IMR-90 (cell line): ENCODE measurements at regions not wholly inside any gene's neighbourhood (a gene's known extent, or its start where the extent isn't known, plus 50 kb on each side); places are given as distances from the start of the nearest gene placed in this dataset.

Experiments
- BHLHE40 ChIP-seq: fragments of 150-350 bp; IDR thresholded peaks from 2 replicates; pipeline ENCODE4 v1.6.1; 2016; ENCODE audit warnings: mild to moderate bottlenecking, low read depth, low read length
- CEBPB ChIP-seq: IDR thresholded peaks from 2 replicates; pipeline ENCODE4 v1.6.1; 2012; ENCODE audit warnings: low read depth, low read length, improper control_type of control experiment
- CHD1 ChIP-seq: IDR thresholded peaks from 2 replicates; pipeline ENCODE4 v1.6.1; 2012; ENCODE audit warnings: low read depth, low read length, improper control_type of control experiment
- FOS ChIP-seq: fragments of 150-350 bp; IDR thresholded peaks from 2 replicates; pipeline ENCODE4 v1.6.1; 2016; ENCODE audit warnings: low read depth, low read length
- MAFK ChIP-seq: IDR thresholded peaks from 2 replicates; pipeline ENCODE4 v1.6.1; 2012; ENCODE audit warnings: low read depth, low read length, improper control_type of control experiment
- MAZ ChIP-seq: IDR thresholded peaks from 2 replicates; pipeline ENCODE4 v1.6.1; 2012; ENCODE audit warnings: low read depth, mild to moderate bottlenecking, low read length, improper control_type of control experiment, moderate library complexity, borderline replicate concordance
- MXI1 ChIP-seq: IDR thresholded peaks from 2 replicates; pipeline ENCODE4 v1.6.1; 2012; ENCODE audit warnings: low read depth, mild to moderate bottlenecking, low read length, moderate library complexity, borderline replicate concordance
- NFE2L2 ChIP-seq: fragments of 150-350 bp; IDR thresholded peaks from 2 replicates; pipeline ENCODE4 v1.6.1; 2016; ENCODE audit warnings: low read depth, mild to moderate bottlenecking, low read length
- POLR2A ChIP-seq: IDR thresholded peaks from 2 replicates; pipeline ENCODE4 v1.6.1; 2012; ENCODE audit warnings: mild to moderate bottlenecking, low read depth, low read length
- RAD21 ChIP-seq: IDR thresholded peaks from 2 replicates; pipeline ENCODE4 v1.6.1; 2012; ENCODE audit warnings: low read length, improper control_type of control experiment
- RFX5 ChIP-seq: IDR thresholded peaks from 2 replicates; pipeline ENCODE4 v1.8.0; 2012; ENCODE audit warnings: low read depth, mild to moderate bottlenecking, low read length, moderate library complexity
- SMC3 ChIP-seq: fragments of 150-350 bp; IDR thresholded peaks from 2 replicates; pipeline ENCODE4 v1.6.1; 2016; ENCODE audit warnings: low read depth, mild to moderate bottlenecking, antibody characterized with exemption, low read length, moderate library complexity
- TF ChIP-seq, protein P1 (sequence below): conservative IDR thresholded peaks from 2 replicates; pipeline ENCODE4 v1.5.1; 2012; ENCODE audit warnings: mild to moderate bottlenecking, low read depth, low read length, improper control_type of control experiment
- TF ChIP-seq, protein P2 (sequence below): fragments of 150-350 bp; IDR thresholded peaks from 2 replicates; pipeline ENCODE4 v1.6.1; 2017; ENCODE audit warnings: mild to moderate bottlenecking, antibody characterized with exemption, low read length, low read depth

DNA sequence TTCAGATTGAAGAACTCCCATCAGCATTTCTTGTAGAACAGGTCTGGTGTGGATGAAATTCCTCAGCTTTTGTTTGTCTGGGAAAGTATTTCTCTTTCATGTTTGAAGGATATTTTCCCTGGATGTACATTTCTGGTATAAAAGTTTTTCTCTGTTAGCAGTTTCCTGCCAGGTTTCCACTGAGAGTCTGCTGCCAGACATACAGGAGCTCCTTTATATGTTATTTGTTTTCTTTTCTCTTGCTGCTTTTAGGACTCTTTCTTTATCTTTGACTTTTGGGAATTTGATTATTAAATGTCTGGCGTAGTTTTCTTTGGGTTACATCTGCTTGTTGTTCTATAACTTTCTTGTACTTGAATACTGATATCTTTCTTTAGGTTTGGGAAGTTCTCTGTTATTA lies 486.5 kb downstream of the ARAP2 start:
- TF ChIP-seq, protein P1, sequence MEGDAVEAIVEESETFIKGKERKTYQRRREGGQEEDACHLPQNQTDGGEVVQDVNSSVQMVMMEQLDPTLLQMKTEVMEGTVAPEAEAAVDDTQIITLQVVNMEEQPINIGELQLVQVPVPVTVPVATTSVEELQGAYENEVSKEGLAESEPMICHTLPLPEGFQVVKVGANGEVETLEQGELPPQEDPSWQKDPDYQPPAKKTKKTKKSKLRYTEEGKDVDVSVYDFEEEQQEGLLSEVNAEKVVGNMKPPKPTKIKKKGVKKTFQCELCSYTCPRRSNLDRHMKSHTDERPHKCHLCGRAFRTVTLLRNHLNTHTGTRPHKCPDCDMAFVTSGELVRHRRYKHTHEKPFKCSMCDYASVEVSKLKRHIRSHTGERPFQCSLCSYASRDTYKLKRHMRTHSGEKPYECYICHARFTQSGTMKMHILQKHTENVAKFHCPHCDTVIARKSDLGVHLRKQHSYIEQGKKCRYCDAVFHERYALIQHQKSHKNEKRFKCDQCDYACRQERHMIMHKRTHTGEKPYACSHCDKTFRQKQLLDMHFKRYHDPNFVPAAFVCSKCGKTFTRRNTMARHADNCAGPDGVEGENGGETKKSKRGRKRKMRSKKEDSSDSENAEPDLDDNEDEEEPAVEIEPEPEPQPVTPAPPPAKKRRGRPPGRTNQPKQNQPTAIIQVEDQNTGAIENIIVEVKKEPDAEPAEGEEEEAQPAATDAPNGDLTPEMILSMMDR, result no peak
- TF ChIP-seq POLR2A (no peak), MAZ (no peak), FOS (no peak), CEBPB (no peak), NFE2L2 (no peak), SMC3 (no peak), RAD21 (no peak), BHLHE40 (no peak), MXI1 (no peak), RFX5 (no peak), MAFK (no peak), CHD1 (no peak)
- TF ChIP-seq, protein P2, sequence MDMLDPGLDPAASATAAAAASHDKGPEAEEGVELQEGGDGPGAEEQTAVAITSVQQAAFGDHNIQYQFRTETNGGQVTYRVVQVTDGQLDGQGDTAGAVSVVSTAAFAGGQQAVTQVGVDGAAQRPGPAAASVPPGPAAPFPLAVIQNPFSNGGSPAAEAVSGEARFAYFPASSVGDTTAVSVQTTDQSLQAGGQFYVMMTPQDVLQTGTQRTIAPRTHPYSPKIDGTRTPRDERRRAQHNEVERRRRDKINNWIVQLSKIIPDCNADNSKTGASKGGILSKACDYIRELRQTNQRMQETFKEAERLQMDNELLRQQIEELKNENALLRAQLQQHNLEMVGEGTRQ, result no peak
